ENCODE measurements at regions not wholly inside any gene's neighbourhood (a gene's known extent, or its start where the extent isn't known, plus 50 kb on each side); places are given as distances from the start of the nearest gene placed in this dataset.

DNA sequence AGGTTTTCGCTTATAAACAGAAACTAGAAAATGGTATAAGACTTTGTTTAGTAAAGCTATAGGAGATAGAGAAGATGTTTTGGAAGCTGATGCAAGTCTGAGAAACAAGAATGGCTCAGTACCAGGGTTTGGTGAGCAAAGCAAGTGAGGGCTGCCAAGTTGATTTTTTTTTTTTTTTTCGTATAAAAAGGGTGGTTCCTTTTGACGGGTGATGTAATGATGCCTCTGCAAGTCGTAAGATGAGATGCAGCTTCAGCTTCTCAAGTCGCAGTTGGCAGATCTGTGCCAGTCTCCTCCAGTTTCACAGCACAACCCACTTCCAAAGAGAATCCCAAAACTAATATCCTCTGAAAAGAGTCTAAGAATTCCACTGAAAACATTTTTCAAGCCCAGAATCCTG lies 252.8 kb upstream of the CDH4 start:
- no peak for DNase-seq
- Histone ChIP-seq H3K4me3 (ENCODE audit: insufficient read depth, low read depth, low read length) (no peak overlapping the region), H3K36me3 (replicated peaks; ENCODE audit: control insufficient read depth, insufficient read depth, low read length) (no peaks in the 10 kb centered on the region), H3K27me3 (ENCODE audit: control insufficient read depth, insufficient read depth, low read length) (peaks cover 15% of the 10 kb centered on the region)

DNA sequence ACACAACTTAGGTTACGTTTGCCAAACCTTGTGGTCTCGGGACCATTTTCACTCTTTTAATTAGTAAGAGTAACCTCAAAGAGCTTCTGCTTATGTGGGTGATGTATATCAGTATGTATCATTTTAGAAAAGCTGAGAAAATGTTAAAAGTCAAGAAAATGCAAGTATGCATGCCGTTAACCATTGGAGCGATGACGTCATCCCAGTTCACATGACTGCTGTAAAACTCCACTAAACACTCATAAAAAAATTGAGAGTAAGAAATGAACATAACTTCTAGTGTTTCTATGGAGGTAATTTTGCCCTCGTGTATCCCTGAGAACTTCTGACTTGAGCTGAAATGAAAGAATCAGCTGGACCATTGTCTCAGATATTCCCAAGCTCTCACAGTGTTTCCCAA lies 250.0 kb upstream of the CDH4 start:
- Histone ChIP-seq H3K36me3 (replicated peaks; ENCODE audit: control insufficient read depth, insufficient read depth, low read length) (no peaks in the 10 kb centered on the region), H3K4me3 (ENCODE audit: insufficient read depth, low read depth, low read length) (no peak overlapping the region), H3K27me3 (ENCODE audit: control insufficient read depth, insufficient read depth, low read length) (peaks cover 17% of the 10 kb centered on the region)
- no peak for DNase-seq

DNA sequence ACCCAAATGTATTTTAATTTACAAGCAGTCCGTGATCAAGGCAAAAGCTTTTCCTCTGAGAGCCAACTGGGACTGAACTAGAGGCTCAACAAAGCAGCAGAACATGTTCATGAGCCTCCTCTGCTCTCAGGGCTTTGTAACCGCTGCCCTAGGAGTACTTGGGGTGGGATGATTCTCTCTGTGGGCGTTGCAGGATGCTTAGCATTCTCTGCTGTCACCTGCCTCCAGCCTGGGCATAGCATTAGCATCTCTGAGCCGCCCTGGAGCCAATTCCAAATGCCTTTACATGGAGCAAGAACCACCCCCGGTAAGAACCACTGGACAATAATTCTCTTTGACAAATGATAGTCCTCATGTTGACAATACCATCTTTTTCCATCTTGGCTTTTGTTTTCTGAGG lies 237.6 kb upstream of the CDH4 start:
- peaks cover 1% of the 10 kb centered on the region; the same call in 1 of the 2 replicates for H3K27me3 ChIP-seq (ENCODE audit: control insufficient read depth, insufficient read depth, low read length)
- no peak overlapping the region for H3K4me3 ChIP-seq (ENCODE audit: insufficient read depth, low read depth, low read length)
- no peak for DNase-seq
- no peaks in the 10 kb centered on the region for H3K36me3 ChIP-seq (replicated peaks; ENCODE audit: control insufficient read depth, insufficient read depth, low read length)

DNA sequence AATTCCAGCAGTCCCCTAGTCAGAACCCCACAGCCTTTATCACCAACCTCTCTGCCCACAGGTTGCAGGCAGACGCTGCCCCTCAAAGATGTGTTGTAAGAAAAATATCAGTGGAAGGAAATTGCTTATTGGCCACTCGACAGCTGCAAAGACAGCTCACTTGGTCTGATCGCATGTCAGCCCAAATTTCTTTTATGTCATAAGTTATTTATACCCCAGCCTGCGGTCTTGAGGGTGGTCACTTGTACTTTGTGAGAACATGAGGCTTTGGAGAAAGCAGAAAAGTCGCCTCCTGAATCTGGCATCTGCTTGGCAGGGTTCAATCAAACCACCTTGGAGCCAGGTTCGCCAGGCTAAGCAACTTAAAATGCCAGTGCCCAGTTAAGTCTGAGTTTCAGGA lies 236.5 kb upstream of the CDH4 start:
- no peak overlapping the region for H3K4me3 ChIP-seq (ENCODE audit: insufficient read depth, low read depth, low read length)
- peaks cover 1% of the 10 kb centered on the region; the same call in 1 of the 2 replicates for H3K27me3 ChIP-seq (ENCODE audit: control insufficient read depth, insufficient read depth, low read length)
- no peak for DNase-seq
- H3K36me3 ChIP-seq (replicated peaks; ENCODE audit: control insufficient read depth, insufficient read depth, low read length) = no peaks in the 10 kb centered on the region

DNA sequence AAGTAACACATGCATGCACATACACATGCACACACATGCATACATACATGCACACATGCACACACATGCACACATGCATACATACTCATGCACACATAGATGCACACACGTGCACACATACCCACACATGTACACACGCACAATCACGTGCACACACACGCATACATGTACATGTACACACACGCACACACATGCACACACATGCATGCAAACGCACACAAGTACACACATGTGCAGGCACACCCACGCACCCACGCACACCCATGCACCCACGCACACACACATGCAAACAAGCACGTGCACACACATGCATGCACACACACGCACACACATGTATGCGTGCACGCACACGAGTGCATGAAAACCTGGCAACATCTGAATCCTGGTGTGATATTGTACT lies 232.7 kb upstream of the CDH4 start:
- no peak overlapping the region for H3K4me3 ChIP-seq (ENCODE audit: insufficient read depth, low read depth, low read length)
- no peaks in the 10 kb centered on the region for H3K36me3 ChIP-seq (replicated peaks; ENCODE audit: control insufficient read depth, insufficient read depth, low read length)

DNA sequence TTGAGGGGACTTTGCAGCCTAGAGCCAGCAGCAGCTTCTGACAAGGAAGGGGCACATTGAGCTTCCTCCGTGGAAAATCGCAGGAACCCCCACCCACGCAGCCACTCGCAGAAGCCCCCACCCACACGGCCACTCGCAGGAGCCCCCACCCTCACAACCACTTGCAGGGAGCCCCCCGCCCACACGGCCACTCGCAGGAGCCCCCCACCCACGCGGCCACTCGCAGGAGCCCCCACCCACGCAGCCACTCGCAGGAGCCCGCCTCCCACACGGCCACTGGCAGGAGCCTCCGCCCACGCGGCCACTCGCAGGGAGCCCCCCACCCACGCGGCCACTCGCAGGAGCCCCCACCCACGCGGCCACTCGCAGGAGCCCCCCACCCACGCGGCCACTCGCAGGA lies 228.4 kb upstream of the CDH4 start:
- H3K4me3 ChIP-seq (ENCODE audit: insufficient read depth, low read depth, low read length) = no peak overlapping the region
- H3K27me3 ChIP-seq (ENCODE audit: control insufficient read depth, insufficient read depth, low read length) = no peaks in the 10 kb centered on the region; the same call in 1 of the 2 replicates
- H3K36me3 ChIP-seq (replicated peaks; ENCODE audit: control insufficient read depth, insufficient read depth, low read length) = no peaks in the 10 kb centered on the region
- DNase-seq = no peak

More for the DNA sequence above, 232.7 kb upstream of the CDH4 start:
- no peak for DNase-seq
- H3K27me3 ChIP-seq (ENCODE audit: control insufficient read depth, insufficient read depth, low read length) = peaks cover 1% of the 10 kb centered on the region; the same call in 1 of the 2 replicates

DNA sequence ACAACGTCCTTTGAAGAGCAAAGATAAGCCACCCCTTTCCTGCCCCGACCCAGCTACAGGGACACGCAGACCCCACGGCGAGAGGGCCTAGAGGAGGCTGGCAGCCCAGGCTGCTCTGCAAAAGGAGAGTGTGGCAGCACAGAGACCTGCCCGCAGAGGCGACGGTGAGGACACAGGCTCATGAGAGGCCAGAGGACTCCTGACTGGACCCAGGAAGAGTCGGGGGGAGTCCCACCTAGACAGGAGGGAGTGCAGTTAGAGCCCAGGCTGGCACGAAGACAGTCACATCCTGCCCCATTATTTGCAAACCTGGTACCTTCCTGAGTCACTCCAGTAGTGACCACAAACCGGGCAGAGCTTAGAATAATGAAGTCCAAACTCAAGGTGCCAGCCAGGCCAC lies 227.7 kb upstream of the CDH4 start:
- Histone ChIP-seq H3K36me3 (replicated peaks; ENCODE audit: control insufficient read depth, insufficient read depth, low read length) (no peaks in the 10 kb centered on the region), H3K4me3 (ENCODE audit: insufficient read depth, low read depth, low read length) (no peak overlapping the region), H3K27me3 (ENCODE audit: control insufficient read depth, insufficient read depth, low read length) (no peaks in the 10 kb centered on the region; the same call in 1 of the 2 replicates)
- DNase-seq = no peak

DNA sequence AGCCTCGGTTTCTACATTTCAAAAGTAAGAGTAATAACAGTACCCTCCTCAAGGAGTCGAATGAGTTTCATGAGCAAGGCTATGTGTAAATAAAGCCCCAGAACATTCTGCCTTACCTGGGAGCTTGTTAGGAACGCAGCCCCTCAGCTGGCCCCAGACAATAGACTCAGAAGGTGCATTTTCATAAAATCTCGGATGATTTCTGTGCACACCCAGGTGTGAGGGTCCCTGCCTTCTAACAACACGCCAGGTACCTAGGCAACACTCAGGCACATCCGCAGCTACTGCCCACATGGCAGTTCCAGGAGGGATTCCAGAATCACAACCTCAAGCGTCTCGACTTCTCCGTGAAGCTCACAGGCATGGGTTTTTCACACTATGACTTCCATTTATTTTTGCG lies 226.5 kb upstream of the CDH4 start:
- no peak for DNase-seq

DNA sequence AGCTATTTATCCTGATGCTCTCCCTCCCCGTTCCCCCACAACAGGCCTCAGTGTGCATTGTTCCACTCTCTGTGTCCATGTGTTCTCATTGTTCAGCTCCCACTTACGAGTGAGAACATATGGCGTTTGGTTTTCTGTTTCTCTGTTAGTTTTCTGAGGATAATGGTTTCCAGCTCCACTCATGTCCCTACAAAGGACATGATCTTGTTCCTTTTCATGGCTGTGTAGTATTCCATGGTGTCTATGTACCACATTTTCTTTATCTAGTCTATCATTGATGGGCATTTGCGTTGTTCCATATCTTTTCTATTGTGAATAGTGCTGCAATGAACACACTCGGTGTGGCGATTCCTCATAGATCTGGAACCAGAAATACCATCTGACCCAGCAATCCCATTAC lies 225.9 kb upstream of the CDH4 start:
- Histone ChIP-seq H3K36me3 (replicated peaks; ENCODE audit: control insufficient read depth, insufficient read depth, low read length) (no peaks in the 10 kb centered on the region), H3K27me3 (ENCODE audit: control insufficient read depth, insufficient read depth, low read length) (no peaks in the 10 kb centered on the region; the same call in 1 of the 2 replicates), H3K4me3 (ENCODE audit: insufficient read depth, low read depth, low read length) (no peak overlapping the region)
- no peak for DNase-seq

More for the DNA sequence above, 226.5 kb upstream of the CDH4 start:
- H3K4me3 ChIP-seq (ENCODE audit: insufficient read depth, low read depth, low read length) = no peak overlapping the region
- no peaks in the 10 kb centered on the region for H3K36me3 ChIP-seq (replicated peaks; ENCODE audit: control insufficient read depth, insufficient read depth, low read length)
- no peaks in the 10 kb centered on the region; the same call in 1 of the 2 replicates for H3K27me3 ChIP-seq (ENCODE audit: control insufficient read depth, insufficient read depth, low read length)

DNA sequence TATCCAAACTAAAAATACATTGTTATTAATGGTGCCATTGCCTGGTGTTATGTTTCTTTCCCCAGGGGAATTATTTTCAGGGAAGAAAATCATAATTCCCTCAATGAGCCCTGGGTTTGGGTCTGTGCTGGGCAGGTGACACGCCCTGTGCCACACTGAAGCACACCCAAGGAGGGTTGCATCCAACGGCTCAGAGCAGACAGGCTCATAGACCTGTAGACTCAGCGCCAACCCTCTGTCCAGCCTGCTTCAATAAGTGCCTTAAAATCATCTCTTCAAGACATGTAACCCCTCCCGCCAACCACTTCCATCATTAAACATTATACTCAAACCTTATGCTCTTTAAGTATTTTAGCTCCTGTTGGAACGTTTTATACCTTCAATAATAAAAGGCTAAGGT lies 225.3 kb upstream of the CDH4 start:
- no peak overlapping the region for H3K4me3 ChIP-seq (ENCODE audit: insufficient read depth, low read depth, low read length)
- H3K27me3 ChIP-seq (ENCODE audit: control insufficient read depth, insufficient read depth, low read length) = no peaks in the 10 kb centered on the region; the same call in 1 of the 2 replicates

DNA sequence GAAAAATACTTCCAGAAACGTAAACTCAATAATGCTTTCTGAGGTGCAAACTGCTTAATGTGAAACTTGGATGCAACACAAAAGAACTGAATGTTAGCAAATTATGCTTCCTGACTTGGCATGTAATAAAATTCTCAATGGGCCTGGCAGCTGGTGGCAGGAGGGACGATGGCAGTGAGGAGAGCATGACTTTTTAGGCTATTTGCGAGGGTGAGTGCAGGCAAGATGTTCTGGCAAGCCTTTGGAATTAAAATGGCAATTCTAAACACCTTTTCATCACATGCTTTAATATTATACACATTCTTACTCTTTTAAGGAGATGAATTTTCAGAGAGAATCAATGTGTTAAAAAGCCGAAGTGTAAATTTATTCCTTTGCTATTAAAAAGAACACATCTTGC lies 224.8 kb upstream of the CDH4 start:
- Histone ChIP-seq H3K4me3 (ENCODE audit: insufficient read depth, low read depth, low read length) (no peak overlapping the region), H3K27me3 (ENCODE audit: control insufficient read depth, insufficient read depth, low read length) (no peaks in the 10 kb centered on the region; the same call in 1 of the 2 replicates), H3K36me3 (replicated peaks; ENCODE audit: control insufficient read depth, insufficient read depth, low read length) (no peaks in the 10 kb centered on the region)
- no peak for DNase-seq

More for the DNA sequence above, 225.3 kb upstream of the CDH4 start:
- H3K36me3 ChIP-seq (replicated peaks; ENCODE audit: control insufficient read depth, insufficient read depth, low read length) = no peaks in the 10 kb centered on the region
- DNase-seq = no peak

DNA sequence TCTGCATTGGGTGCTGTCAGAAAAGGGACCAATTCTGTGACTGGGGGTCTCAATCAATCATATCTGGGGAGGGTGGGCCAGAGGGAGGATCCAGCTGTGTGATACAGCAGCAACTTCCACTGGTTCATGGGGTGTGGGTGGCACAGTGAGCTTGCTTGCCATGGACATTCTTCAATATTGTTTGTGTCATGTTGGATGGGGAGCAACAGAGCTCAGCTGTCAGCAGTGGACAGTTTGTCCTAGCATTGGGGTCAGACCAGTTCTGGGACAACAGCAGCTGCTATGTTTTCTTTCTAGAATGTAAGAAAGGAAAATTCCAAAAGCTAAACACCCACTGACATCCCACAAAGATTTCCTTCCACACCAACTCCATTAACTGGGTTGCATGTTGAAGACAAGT lies 221.9 kb upstream of the CDH4 start:
- Histone ChIP-seq H3K36me3 (replicated peaks; ENCODE audit: control insufficient read depth, insufficient read depth, low read length) (no peaks in the 10 kb centered on the region), H3K4me3 (ENCODE audit: insufficient read depth, low read depth, low read length) (no peak overlapping the region), H3K27me3 (ENCODE audit: control insufficient read depth, insufficient read depth, low read length) (no peaks in the 10 kb centered on the region; the same call in 1 of the 2 replicates)
- DNase-seq = no peak

DNA sequence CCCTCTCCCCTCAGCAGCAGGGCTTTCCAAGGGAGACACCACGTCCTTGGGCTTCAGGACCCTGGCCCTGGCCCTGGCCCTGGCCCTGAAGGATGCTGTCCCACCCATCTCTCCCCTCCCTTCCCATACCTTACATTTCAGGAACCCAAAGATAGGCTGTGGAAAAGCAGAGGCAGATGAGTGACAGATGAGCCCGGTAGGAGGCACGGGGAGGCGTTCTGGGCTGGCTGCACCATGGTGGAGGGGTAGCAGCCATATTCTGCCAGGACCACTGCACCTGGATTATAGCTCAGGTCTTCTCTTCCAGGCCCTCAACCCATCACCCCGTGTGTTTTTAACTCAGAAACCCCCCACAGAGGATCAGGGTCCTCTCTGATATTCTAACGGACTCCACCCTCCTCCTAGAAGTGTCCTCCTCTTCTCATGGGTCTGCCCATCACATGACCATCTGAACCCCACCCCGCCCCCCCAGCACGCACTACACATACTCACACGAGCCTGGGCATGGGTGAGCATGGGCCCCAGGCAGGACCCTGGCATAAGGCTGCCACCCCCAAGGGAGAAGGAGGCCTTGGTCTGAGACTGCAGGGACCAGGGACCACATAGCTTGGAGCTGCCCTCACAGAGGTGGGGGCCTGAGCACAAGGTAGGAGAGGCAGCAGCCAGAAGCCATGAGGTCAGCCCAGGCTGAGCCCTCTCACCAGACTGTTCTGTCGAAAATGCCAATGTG lies 220.8 kb upstream of the CDH4 start:
- no peaks in the 10 kb centered on the region; the same call in 1 of the 2 replicates for H3K27me3 ChIP-seq (ENCODE audit: control insufficient read depth, insufficient read depth, low read length)

DNA sequence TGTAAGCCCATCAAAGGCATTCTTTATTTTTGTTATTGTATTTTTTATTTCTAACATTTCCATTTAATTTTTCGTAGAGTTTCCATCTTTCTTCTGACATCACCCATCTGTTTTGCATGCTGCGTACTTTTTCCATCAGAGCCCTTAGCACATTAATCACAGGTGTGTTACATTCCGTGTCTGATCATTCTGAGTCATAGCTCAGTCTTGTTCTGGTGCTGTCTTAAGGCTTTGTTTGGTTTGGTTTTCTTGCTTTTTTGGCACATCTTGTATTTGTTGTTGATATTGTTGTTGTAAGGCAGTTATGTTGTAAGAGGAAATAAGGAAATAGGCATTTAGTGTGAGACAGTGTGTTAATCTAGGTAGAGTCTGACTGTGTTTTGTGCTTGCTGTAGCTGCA lies 214.6 kb upstream of the CDH4 start:
- H3K27me3 ChIP-seq (ENCODE audit: control insufficient read depth, insufficient read depth, low read length) = no peaks in the 10 kb centered on the region; the same call in 1 of the 2 replicates
- DNase-seq = no peak
- H3K4me3 ChIP-seq (ENCODE audit: insufficient read depth, low read depth, low read length) = no peak overlapping the region
- H3K36me3 ChIP-seq (replicated peaks; ENCODE audit: control insufficient read depth, insufficient read depth, low read length) = no peaks in the 10 kb centered on the region

More for the DNA sequence above, 220.8 kb upstream of the CDH4 start:
- Histone ChIP-seq H3K4me3 (ENCODE audit: insufficient read depth, low read depth, low read length) (no peak overlapping the region), H3K36me3 (replicated peaks; ENCODE audit: control insufficient read depth, insufficient read depth, low read length) (no peaks in the 10 kb centered on the region)
- DNase-seq = no peak

DNA sequence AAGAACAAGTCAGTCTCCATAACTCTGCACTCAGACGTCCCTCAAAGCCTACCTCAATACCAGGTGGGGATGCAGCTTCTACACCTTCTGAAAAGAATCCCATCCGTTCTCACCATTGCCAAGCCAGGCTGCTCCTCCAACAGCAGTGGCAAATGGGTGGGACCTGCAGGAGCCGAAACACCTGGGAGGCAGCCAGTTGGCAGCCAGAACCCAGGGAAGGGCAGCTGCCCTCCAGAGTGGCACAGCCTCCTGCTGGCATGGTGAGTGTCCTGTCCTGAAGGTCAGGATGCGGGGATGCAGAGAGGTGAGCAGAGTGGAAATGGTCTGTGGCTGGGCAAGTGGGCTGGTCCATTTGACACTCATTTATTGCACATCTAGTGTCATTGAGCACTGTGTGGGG lies 210.6 kb upstream of the CDH4 start:
- H3K36me3 ChIP-seq (replicated peaks; ENCODE audit: control insufficient read depth, insufficient read depth, low read length) = no peaks in the 10 kb centered on the region
- no peak for DNase-seq
- H3K27me3 ChIP-seq (ENCODE audit: control insufficient read depth, insufficient read depth, low read length) = peaks cover 2% of the 10 kb centered on the region; the same call in 1 of the 2 replicates
- no peak overlapping the region for H3K4me3 ChIP-seq (ENCODE audit: insufficient read depth, low read depth, low read length)

Data from H7 (cell line).